BLaER1 treated with 17β-estradiol and CSF1 and Interleukin-3, amounts not matched to agents 10 nM and 100 nM (cell line): ENCODE measurements at regions not wholly inside any gene's neighbourhood (a gene's known extent, or its start where the extent isn't known, plus 50 kb on each side); places are given as distances from the start of the nearest gene placed in this dataset.

Source experiments
- H3K27ac ChIP-seq, 11 experiments: shearing (Covaris generic); formaldehyde crosslinking; 2 replicates each; pipeline ENCODE4 v1.8.1; 2022
- H3K27me3 ChIP-seq, 11 experiments: shearing (Covaris generic); formaldehyde crosslinking; 2 replicates each; pipeline ENCODE4 v1.8.1; 2022
- H3K36me3 ChIP-seq, 11 experiments: shearing (Covaris generic); formaldehyde crosslinking; 2 replicates each; pipeline ENCODE4 v1.8.1; 2022
- H3K4me1 ChIP-seq, 10 experiments: shearing (Covaris generic); formaldehyde crosslinking; 2 replicates each; pipeline ENCODE4 v1.8.1; 2022
- H3K4me2 ChIP-seq, 11 experiments: shearing (Covaris generic); formaldehyde crosslinking; 2 replicates each; pipeline ENCODE4 v1.8.1; 2022
- H3K4me3 ChIP-seq, 10 experiments: shearing (Covaris generic); formaldehyde crosslinking; 2 replicates each; pipeline ENCODE4 v1.8.1; 2022
- H3K9ac ChIP-seq, 11 experiments: shearing (Covaris generic); formaldehyde crosslinking; 2 replicates each; pipeline ENCODE4 v1.8.1; 2022
- H3K9me3 ChIP-seq, 11 experiments: shearing (Covaris generic); formaldehyde crosslinking; replicated peaks in 1 of 11; 2 replicates each; pipeline ENCODE4 v1.8.1; 2022
- H4K20me1 ChIP-seq, 11 experiments: shearing (Covaris generic); formaldehyde crosslinking; 2 replicates each; pipeline ENCODE4 v1.8.1; 2022
- Cebpa-rat ChIP-seq, 11 experiments: shearing (Covaris generic); IDR thresholded peaks; 2 replicates each; pipeline ENCODE4 v1.8.1; 2022

DNA sequence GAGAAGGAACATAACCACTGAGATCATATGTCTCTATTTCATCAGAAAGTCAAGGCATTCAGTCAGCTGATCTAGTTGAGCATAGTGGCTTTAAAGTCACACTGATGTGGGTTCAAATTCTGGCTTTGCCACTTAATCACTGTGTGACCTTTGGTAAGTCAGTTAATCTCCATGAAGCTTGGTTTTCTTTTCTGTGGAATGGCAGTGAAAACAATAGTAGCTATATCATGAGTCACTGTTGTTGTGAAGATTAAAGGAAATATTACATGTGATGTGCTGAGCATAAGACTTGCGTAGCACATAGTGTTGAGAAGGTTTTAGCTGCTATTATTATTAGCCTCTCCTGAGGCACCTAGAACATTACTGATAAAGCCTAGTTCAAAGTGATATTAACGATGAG is 242.2 kb downstream of the FMR1NB start:
- Histone ChIP-seq H3K9ac (no peak overlapping the region), H3K4me2 (no peak overlapping the region), H3K4me3 (no peak overlapping the region), H3K27ac (no peak overlapping the region), H3K9me3 (peaks cover 0 to 59% (median 16%) of the 10 kb centered on the region in 11 experiments; a peak in 17 of 22 replicates), H4K20me1 (no peaks in the 10 kb centered on the region), H3K36me3 (no peaks in the 10 kb centered on the region), H3K27me3 (no peaks in the 10 kb centered on the region), H3K4me1 (peaks cover 0 to 15% (median 11%) of the 10 kb centered on the region in 10 experiments; a peak in 16 of 20 replicates)
- no peak for TF ChIP-seq Cebpa-rat (IDR thresholded peaks at IDR 0.05)

DNA sequence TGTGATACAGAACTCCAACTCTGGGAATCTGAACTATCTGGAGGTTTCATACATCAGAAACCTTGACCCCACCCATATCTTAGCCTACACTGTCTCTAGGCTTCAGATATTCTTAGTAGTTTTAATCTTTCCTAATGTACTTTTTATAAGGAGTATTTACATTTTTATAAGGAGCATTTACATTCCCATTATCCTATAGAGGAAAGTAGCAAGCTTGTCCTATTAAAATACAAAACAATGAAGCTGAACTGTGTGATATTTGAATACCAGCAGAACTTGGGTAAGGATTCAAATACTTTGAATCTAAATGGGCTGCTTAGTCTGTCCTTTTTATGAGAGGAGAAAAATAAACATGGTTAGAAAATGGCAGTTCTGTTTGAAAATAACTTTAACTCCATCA is 247.4 kb downstream of the FMR1NB start:
- peaks cover 13 to 56% (median 20%) of the 10 kb centered on the region in 11 experiments; a peak in 19 of 22 replicates for H3K9me3 ChIP-seq
- H3K4me2 ChIP-seq = no peak overlapping the region
- H3K4me1 ChIP-seq = no peaks in the 10 kb centered on the region
- H3K27me3 ChIP-seq = no peaks in the 10 kb centered on the region
- no peak overlapping the region for H3K9ac ChIP-seq
- no peaks in the 10 kb centered on the region for H3K36me3 ChIP-seq
- H3K27ac ChIP-seq = no peak overlapping the region
- no peaks in the 10 kb centered on the region for H4K20me1 ChIP-seq
- no peak overlapping the region for H3K4me3 ChIP-seq
- no peak for TF ChIP-seq Cebpa-rat (IDR thresholded peaks at IDR 0.05)

DNA sequence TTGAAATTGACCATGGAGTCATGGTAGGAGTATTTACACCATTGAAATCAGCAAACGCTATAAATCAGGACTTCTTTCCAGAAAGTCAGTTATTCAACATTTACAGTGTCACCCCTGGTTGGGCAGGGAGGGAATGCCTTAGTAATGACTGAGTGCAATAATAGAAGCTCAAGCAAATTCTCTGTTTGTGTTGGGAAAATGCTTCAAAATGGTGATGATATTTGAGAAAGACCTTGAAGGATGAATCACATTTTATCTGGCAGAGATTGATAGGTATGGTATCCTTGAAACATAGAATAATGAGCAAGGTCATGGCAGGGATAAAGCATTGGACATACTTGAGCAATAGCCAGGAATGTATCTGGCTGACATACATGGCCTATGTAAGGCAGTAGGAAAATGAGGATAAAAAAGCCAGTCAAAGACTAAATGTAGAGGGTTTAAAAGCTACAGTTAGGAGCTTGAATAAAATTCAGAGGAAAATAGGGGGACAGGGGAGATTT is 248.7 kb downstream of the FMR1NB start:
- no peak for TF ChIP-seq Cebpa-rat (IDR thresholded peaks at IDR 0.05)
- H3K4me1 ChIP-seq = no peaks in the 10 kb centered on the region
- H3K36me3 ChIP-seq = no peaks in the 10 kb centered on the region
- H3K4me2 ChIP-seq = no peak overlapping the region
- no peak overlapping the region for H3K4me3 ChIP-seq
- no peaks in the 10 kb centered on the region for H4K20me1 ChIP-seq
- H3K27ac ChIP-seq = no peak overlapping the region
- no peaks in the 10 kb centered on the region for H3K27me3 ChIP-seq
- H3K9ac ChIP-seq = no peak overlapping the region
- peaks cover 14 to 55% (median 32%) of the 10 kb centered on the region in 11 experiments; a peak in 20 of 22 replicates for H3K9me3 ChIP-seq

DNA sequence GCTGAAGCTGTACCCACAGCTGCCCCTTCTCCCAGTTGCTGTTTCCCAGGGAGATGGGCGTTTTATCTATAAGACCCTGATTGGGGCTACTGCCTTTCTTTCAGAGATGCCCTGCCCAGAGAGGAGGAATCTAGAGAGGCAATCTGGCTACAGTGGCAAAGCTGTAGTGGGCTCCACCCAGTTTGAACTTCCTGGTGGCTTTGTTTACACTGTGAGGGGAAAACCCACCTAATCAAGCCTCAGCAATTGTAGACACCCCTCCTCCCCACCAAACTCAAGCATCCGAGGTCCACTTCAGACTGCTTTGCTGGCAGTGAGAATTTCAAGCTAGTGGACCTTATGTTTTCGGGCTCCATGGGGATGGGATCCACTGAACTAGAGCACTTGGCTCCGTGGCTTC is 240.4 kb upstream of the AFF2 start:
- H3K27ac ChIP-seq = no peak overlapping the region

DNA sequence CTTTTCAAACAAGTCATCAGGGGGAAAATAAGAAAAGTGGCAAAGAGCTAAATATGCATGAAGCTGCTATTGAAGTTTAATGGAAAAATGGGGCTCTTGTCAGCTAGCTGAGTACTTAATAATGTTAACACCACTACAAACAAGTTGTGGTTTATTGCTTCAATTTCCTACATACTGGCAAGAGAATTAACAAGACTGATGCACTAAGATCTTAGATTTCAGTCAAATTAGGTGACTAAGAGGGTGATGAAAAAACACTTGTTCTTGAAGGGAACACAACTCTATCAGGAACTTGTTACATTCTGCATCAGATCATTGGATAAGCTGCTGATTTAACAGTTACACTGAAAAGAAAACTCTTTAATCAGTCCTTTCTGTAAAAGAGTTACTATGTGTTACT is 234.6 kb upstream of the AFF2 start:
- Histone ChIP-seq H3K4me1 (peaks cover 17 to 51% (median 30%) of the 10 kb centered on the region in 10 experiments), H3K36me3 (peaks cover 0 to 26% (median 0%) of the 10 kb centered on the region in 11 experiments; a peak in 8 of 22 replicates), H3K4me2 (peak overlapping the region in 3 of 11 experiments; percentile 4 to 9 (median 5); a peak in 2 of 22 replicates), H3K9me3 (peaks cover 40 to 75% (median 72%) of the 10 kb centered on the region in 11 experiments), H3K9ac (no peak overlapping the region), H3K4me3 (no peak overlapping the region; a peak in 2 of 20 replicates), H4K20me1 (no peaks in the 10 kb centered on the region; a peak in 1 of 22 replicates), H3K27me3 (no peaks in the 10 kb centered on the region), H3K27ac (peak overlapping the region in 4 of 11 experiments; percentile 39 to 99 (median 72); a peak in 6 of 22 replicates)
- no peak for TF ChIP-seq Cebpa-rat (IDR thresholded peaks at IDR 0.05)

More for the DNA sequence above, 240.4 kb upstream of the AFF2 start:
- H3K4me2 ChIP-seq = no peak overlapping the region
- peaks cover 0 to 26% (median 5%) of the 10 kb centered on the region in 11 experiments; a peak in 9 of 22 replicates for H3K36me3 ChIP-seq
- H3K4me1 ChIP-seq = peaks cover 0 to 6% (median 0%) of the 10 kb centered on the region in 10 experiments; a peak in 3 of 20 replicates
- H4K20me1 ChIP-seq = no peaks in the 10 kb centered on the region; a peak in 1 of 22 replicates
- no peak overlapping the region for H3K9ac ChIP-seq
- peaks cover 86 to 100% (median 98%) of the 10 kb centered on the region in 11 experiments for H3K9me3 ChIP-seq
- no peak overlapping the region for H3K4me3 ChIP-seq
- no peaks in the 10 kb centered on the region for H3K27me3 ChIP-seq
- TF ChIP-seq Cebpa-rat (IDR thresholded peaks at IDR 0.05) = no peak

DNA sequence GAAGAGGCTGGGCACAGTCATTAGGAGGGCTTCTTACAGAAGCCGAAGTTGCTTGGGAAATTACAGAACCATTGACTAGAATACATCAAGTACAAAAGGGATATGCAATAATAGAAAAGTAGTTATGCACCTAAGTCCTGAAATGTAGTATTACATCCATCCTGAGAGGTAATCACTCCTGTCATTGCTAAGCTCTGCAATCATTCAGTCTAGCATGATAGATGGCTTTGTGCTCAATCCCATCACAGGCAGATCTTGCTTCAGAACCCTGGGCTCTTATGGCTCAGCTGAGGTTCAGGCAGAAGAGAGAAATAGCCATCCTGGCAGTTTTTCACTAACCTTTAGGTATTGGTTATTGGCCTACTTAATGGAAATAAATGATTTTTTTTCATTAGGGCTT is 231.7 kb upstream of the AFF2 start:
- Histone ChIP-seq H3K27me3 (no peaks in the 10 kb centered on the region), H4K20me1 (no peaks in the 10 kb centered on the region; a peak in 1 of 22 replicates), H3K4me3 (no peak overlapping the region), H3K9ac (peak overlapping the region in 4 of 11 experiments; percentile 80 to 84 (median 82); a peak in 8 of 22 replicates), H3K4me2 (peak overlapping the region in 8 of 11 experiments; percentile 69 to 82 (median 78); a peak in 17 of 22 replicates), H3K9me3 (peaks cover 23 to 61% (median 54%) of the 10 kb centered on the region in 11 experiments), H3K27ac (peak overlapping the region in 6 of 11 experiments; percentile 87 to 99 (median 96); a peak in 12 of 22 replicates), H3K4me1 (peaks cover 29 to 75% (median 58%) of the 10 kb centered on the region in 10 experiments), H3K36me3 (peaks cover 0 to 23% (median 7%) of the 10 kb centered on the region in 11 experiments; a peak in 8 of 22 replicates)
- no peak for TF ChIP-seq Cebpa-rat (IDR thresholded peaks at IDR 0.05)

DNA sequence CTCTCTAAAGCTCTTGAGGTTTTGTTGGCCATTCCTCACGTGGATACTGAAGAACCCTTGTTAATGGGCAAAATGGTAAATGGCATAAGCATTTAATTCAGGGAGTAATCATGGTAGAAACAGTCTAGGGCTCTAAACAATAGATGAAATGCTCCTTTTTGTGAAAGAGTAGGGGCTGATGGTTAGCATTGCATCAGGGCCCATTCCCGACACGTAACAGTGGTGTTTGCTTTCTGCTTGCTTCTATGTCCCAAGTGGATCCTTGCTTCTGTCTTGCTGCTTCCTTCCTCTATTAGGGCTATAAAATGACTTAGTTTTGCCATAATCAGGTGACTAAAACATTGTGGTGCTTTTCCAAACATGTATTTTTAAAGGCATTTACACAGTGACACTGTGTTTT is 230.9 kb upstream of the AFF2 start:
- H3K27ac ChIP-seq = peak overlapping the region in 8 of 11 experiments; percentile 69 to 99 (median 94); a peak in 17 of 22 replicates
- peak in 3 of 11 experiments; percentile 53 to 71 (median 65); a peak in 3 of 22 replicates for TF ChIP-seq Cebpa-rat (IDR thresholded peaks at IDR 0.05)

DNA sequence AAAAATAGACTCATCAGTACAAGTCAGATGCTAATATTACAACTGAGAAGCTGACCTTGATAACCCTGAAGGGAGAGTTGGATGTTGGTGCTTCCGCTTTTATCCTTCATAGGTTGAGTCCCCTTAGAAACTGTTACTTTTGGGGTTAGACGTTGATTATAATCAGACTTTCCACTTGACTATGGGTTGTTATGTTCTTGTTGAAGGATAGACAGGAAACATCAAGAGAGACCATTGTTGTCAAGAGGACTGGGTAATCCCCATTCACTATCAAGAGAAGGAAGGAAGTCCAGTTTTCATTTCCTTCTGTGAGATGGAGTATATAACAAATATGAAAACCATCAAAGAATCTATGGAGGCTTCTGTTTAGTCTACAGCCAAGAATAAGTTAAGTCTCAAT is 229.9 kb upstream of the AFF2 start:
- H4K20me1 ChIP-seq = no peaks in the 10 kb centered on the region; a peak in 1 of 22 replicates
- H3K36me3 ChIP-seq = peaks cover 0 to 30% (median 13%) of the 10 kb centered on the region in 11 experiments; a peak in 8 of 22 replicates
- TF ChIP-seq Cebpa-rat (IDR thresholded peaks at IDR 0.05) = no peak
- H3K9me3 ChIP-seq = peaks cover 28 to 62% (median 54%) of the 10 kb centered on the region in 11 experiments
- H3K4me1 ChIP-seq = peaks cover 29 to 80% (median 65%) of the 10 kb centered on the region in 10 experiments
- H3K9ac ChIP-seq = peak overlapping the region in 8 of 11 experiments; percentile 25 to 84 (median 74); a peak in 15 of 22 replicates
- H3K27ac ChIP-seq = peak overlapping the region in 10 of 11 experiments; percentile 7 to 99 (median 90); a peak in 19 of 22 replicates
- H3K27me3 ChIP-seq = no peaks in the 10 kb centered on the region
- peak overlapping the region in 1 of 10 experiments; percentile 17; a peak in 2 of 20 replicates for H3K4me3 ChIP-seq
- peak overlapping the region; percentile 27 to 82 (median 73); a peak in 21 of 22 replicates for H3K4me2 ChIP-seq

More for the DNA sequence above, 230.9 kb upstream of the AFF2 start:
- peaks cover 29 to 83% (median 65%) of the 10 kb centered on the region in 10 experiments for H3K4me1 ChIP-seq
- no peaks in the 10 kb centered on the region for H3K27me3 ChIP-seq
- H3K4me2 ChIP-seq = peak overlapping the region; percentile 12 to 82 (median 73); a peak in 21 of 22 replicates
- H4K20me1 ChIP-seq = no peaks in the 10 kb centered on the region; a peak in 1 of 22 replicates
- H3K4me3 ChIP-seq = peak overlapping the region in 3 of 10 experiments; percentile 9 to 17 (median 13); a peak in 2 of 20 replicates
- H3K9me3 ChIP-seq = peaks cover 23 to 61% (median 54%) of the 10 kb centered on the region in 11 experiments
- H3K36me3 ChIP-seq = peaks cover 0 to 29% (median 10%) of the 10 kb centered on the region in 11 experiments; a peak in 8 of 22 replicates
- peak overlapping the region in 7 of 11 experiments; percentile 47 to 84 (median 80); a peak in 13 of 22 replicates for H3K9ac ChIP-seq

DNA sequence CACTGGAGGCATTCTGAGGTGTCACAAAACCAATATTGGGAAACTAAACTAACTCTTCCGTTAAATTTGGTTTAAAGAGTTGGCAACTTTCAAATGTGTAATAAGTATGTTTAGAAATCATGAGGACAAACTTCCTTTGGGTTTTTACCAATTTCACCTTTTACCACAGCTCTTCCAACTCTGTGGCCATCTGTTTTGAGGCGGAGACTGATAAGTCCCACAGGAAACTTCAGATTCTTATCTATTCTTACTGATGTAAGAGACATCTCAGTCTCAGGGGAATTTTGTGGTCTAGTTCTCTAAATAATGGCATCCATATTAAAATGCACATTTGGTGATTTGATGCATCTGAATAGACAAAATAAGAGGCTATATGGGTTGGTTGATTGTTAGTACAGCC is 229.2 kb upstream of the AFF2 start:
- TF ChIP-seq Cebpa-rat (IDR thresholded peaks at IDR 0.05) = peak in 6 of 11 experiments; percentile 51 to 92 (median 78); a peak in 9 of 22 replicates
- Histone ChIP-seq H3K27ac (peak overlapping the region in 9 of 11 experiments; percentile 34 to 99 (median 94); a peak in 19 of 22 replicates), H3K4me3 (no peak overlapping the region), H3K9me3 (peaks cover 36 to 62% (median 57%) of the 10 kb centered on the region in 11 experiments), H3K36me3 (peaks cover 0 to 35% (median 16%) of the 10 kb centered on the region in 11 experiments; a peak in 9 of 22 replicates), H3K27me3 (no peaks in the 10 kb centered on the region), H3K4me2 (peak overlapping the region; percentile 27 to 82 (median 73); a peak in 20 of 22 replicates), H4K20me1 (no peaks in the 10 kb centered on the region; a peak in 1 of 22 replicates), H3K4me1 (peaks cover 29 to 77% (median 66%) of the 10 kb centered on the region in 10 experiments), H3K9ac (peak overlapping the region in 8 of 11 experiments; percentile 25 to 84 (median 74); a peak in 13 of 22 replicates)
